Stomach smooth muscle (tissue), 2 donors: ENCODE measurements at regions not wholly inside any gene's neighbourhood (a gene's known extent, or its start where the extent isn't known, plus 50 kb on each side); places are given as distances from the start of the nearest gene placed in this dataset.

ENCODE experiments used
- H3K27ac ChIP-seq: one replicate; pipeline ENCODE4 v1.7.0; 2013; ENCODE audit warnings: mild to moderate bottlenecking, low read length, inconsistent platforms
- H3K27me3 ChIP-seq, 2 donors: one replicate each; pipeline ENCODE4 v1.7.0; 2013; ENCODE audit warnings: low read length in 2 of 2; ENCODE audit not compliant: insufficient read depth in 2 of 2, control insufficient read depth in 1 of 2
- H3K36me3 ChIP-seq, 2 donors: one replicate each; pipeline ENCODE4 v1.7.0; 2013; ENCODE audit warnings: low read length in 2 of 2; ENCODE audit not compliant: control insufficient read depth in 2 of 2, insufficient read depth in 2 of 2
- H3K4me1 ChIP-seq: one replicate; pipeline ENCODE4 v1.7.0; 2013; ENCODE audit warnings: low read length; ENCODE audit not compliant: control insufficient read depth, insufficient read depth
- H3K4me3 ChIP-seq, 2 donors: one replicate each; pipeline ENCODE4 v1.7.0; 2013; ENCODE audit warnings: low read length in 2 of 2
- H3K9ac ChIP-seq, 2 donors: one replicate each; pipeline ENCODE4 v1.7.0; 2013; ENCODE audit warnings: low read length in 2 of 2, mild to moderate bottlenecking in 1 of 2
- H3K9me3 ChIP-seq, 2 donors: one replicate each; pipeline ENCODE4 v1.7.0; 2013; ENCODE audit warnings: low read length in 2 of 2; ENCODE audit not compliant: control insufficient read depth in 2 of 2
- donor health status: healthy.
- donor health status: Pancreatic carcinoma.

GRCh38 chr15:98025237-98025636 is 64.7 kb downstream of the ARRDC4 start:
- H3K27ac ChIP-seq, result peak overlapping the region; percentile 31
- H3K4me1 ChIP-seq, result no peaks in the 10 kb centered on the region
- H3K9me3 ChIP-seq, result no peaks in the 10 kb centered on the region
- H3K9ac ChIP-seq, result no peak overlapping the region
- no peaks in the 10 kb centered on the region for H3K36me3 ChIP-seq
- H3K27me3 ChIP-seq, result no peaks in the 10 kb centered on the region
- no peak overlapping the region for H3K4me3 ChIP-seq

GRCh38 chr15:98034731-98035130 is 74.2 kb downstream of the ARRDC4 start:
- no peaks in the 10 kb centered on the region for H3K36me3 ChIP-seq
- no peak overlapping the region for H3K4me3 ChIP-seq
- H3K9me3 ChIP-seq, result no peaks in the 10 kb centered on the region
- no peaks in the 10 kb centered on the region for H3K27me3 ChIP-seq
- H3K27ac ChIP-seq, result no peak overlapping the region
- H3K9ac ChIP-seq, result no peak overlapping the region
- no peaks in the 10 kb centered on the region for H3K4me1 ChIP-seq

GRCh38 chr15:98035134-98035533 is 74.6 kb downstream of the ARRDC4 start:
- Histone ChIP-seq H3K9ac (no peak overlapping the region), H3K4me1 (no peaks in the 10 kb centered on the region), H3K4me3 (no peak overlapping the region), H3K36me3 (no peaks in the 10 kb centered on the region), H3K9me3 (no peaks in the 10 kb centered on the region), H3K27me3 (no peaks in the 10 kb centered on the region), H3K27ac (no peak overlapping the region)

GRCh38 chr15:98035577-98036010 is 75.1 kb downstream of the ARRDC4 start:
- Histone ChIP-seq H3K9ac (no peak overlapping the region), H3K9me3 (no peaks in the 10 kb centered on the region), H3K36me3 (no peaks in the 10 kb centered on the region), H3K27me3 (no peaks in the 10 kb centered on the region), H3K4me3 (no peak overlapping the region), H3K4me1 (no peaks in the 10 kb centered on the region), H3K27ac (no peak overlapping the region)

- Histone ChIP-seq H3K4me3 (no peak overlapping the region), H3K4me1 (no peaks in the 10 kb centered on the region), H3K9ac (no peak overlapping the region), H3K36me3 (no peaks in the 10 kb centered on the region), H3K27me3 (no peaks in the 10 kb centered on the region), H3K27ac (no peak overlapping the region), H3K9me3 (no peaks in the 10 kb centered on the region)
Measured at GRCh38 chr15:98039596-98039995, 79.1 kb downstream of the ARRDC4 start.

- Histone ChIP-seq H3K27ac (no peak overlapping the region), H3K36me3 (no peaks in the 10 kb centered on the region), H3K27me3 (no peaks in the 10 kb centered on the region), H3K4me3 (no peak overlapping the region), H3K9me3 (no peaks in the 10 kb centered on the region), H3K9ac (no peak overlapping the region), H3K4me1 (no peaks in the 10 kb centered on the region)
Measured at GRCh38 chr15:98040146-98040545, 79.6 kb downstream of the ARRDC4 start.

- Histone ChIP-seq H3K9ac (no peak overlapping the region), H3K4me1 (no peaks in the 10 kb centered on the region), H3K27me3 (no peaks in the 10 kb centered on the region), H3K9me3 (no peaks in the 10 kb centered on the region), H3K4me3 (no peak overlapping the region), H3K27ac (no peak overlapping the region), H3K36me3 (no peaks in the 10 kb centered on the region)
Measured at GRCh38 chr15:98043160-98044014, 82.9 kb downstream of the ARRDC4 start.

GRCh38 chr15:98051734-98052133 is 91.2 kb downstream of the ARRDC4 start:
- H3K4me1 ChIP-seq, result no peaks in the 10 kb centered on the region
- H3K27me3 ChIP-seq, result no peaks in the 10 kb centered on the region
- no peaks in the 10 kb centered on the region for H3K36me3 ChIP-seq
- peaks cover 2 to 3% of the 10 kb centered on the region in 2 donors for H3K9me3 ChIP-seq
- H3K27ac ChIP-seq, result no peak overlapping the region
- H3K4me3 ChIP-seq, result no peak overlapping the region
- no peak overlapping the region for H3K9ac ChIP-seq

- Histone ChIP-seq H3K4me3 (no peak overlapping the region), H3K27ac (no peak overlapping the region), H3K27me3 (peaks cover 0 to 2% of the 10 kb centered on the region in 2 donors), H3K9ac (no peak overlapping the region), H3K36me3 (no peaks in the 10 kb centered on the region), H3K9me3 (peaks cover 7 to 11% of the 10 kb centered on the region in 2 donors), H3K4me1 (no peaks in the 10 kb centered on the region)
Measured at GRCh38 chr15:98057453-98057852, 97.0 kb downstream of the ARRDC4 start.

GRCh38 chr15:98062869-98063268 is 102.4 kb downstream of the ARRDC4 start:
- H3K27ac ChIP-seq, result no peak overlapping the region
- H3K4me3 ChIP-seq, result no peak overlapping the region
- H3K9me3 ChIP-seq, result no peaks in the 10 kb centered on the region
- no peaks in the 10 kb centered on the region for H3K36me3 ChIP-seq
- peaks cover 0 to 2% of the 10 kb centered on the region in 2 donors for H3K27me3 ChIP-seq
- no peak overlapping the region for H3K9ac ChIP-seq
- H3K4me1 ChIP-seq, result peaks cover 1% of the 10 kb centered on the region

GRCh38 chr15:98063315-98063714 is 102.8 kb downstream of the ARRDC4 start:
- H3K4me3 ChIP-seq, result no peak overlapping the region
- no peak overlapping the region for H3K27ac ChIP-seq

More at GRCh38 chr15:98063315-98063714, 102.8 kb downstream of the ARRDC4 start:
- Histone ChIP-seq H3K9ac (no peak overlapping the region), H3K4me1 (peaks cover 3% of the 10 kb centered on the region), H3K36me3 (no peaks in the 10 kb centered on the region), H3K27me3 (peaks cover 0 to 2% of the 10 kb centered on the region in 2 donors), H3K9me3 (no peaks in the 10 kb centered on the region)
